ENCODE measurements at regions not wholly inside any gene's neighbourhood (a gene's known extent, or its start where the extent isn't known, plus 50 kb on each side); places are given as distances from the start of the nearest gene placed in this dataset.

DNA sequence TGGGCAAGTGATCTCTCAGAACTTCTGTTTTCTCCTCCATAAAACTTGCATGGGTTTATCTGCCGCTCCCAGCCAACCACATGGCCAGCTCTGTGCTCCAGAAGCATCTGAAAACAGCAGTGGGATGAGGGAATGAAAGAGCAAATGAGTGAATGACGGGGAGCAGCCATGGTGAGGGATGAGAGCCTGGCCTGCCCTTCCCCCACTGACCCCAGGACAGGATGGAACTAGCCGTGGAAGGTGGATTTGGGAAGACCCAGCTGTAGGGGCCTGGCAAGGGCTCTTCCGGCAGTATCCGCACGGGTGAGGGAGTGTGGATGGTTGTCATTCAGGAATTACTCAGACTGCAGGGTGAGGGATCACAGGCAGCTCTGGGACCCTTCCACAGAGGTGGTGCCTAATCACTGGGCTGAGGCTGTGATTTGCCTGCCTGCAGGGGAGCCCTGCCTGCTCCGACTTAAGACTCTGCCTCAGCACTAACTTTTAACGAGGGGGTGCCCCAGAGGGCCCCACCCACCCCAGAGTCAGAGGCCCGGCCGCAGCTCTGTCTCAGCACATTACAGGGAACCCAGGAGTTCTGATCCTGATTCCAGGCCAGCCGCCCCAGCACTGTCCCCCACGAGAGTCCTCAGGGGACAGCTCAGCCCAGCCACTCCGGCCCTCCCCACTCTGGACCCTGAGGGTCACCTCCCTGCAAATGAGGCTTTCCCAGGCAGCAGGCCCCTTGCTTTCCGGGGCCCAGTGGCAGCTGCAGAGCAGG lies 136.8 kb upstream of the C14orf180 start:
- DNase-seq (ENCODE audit: extremely low read depth in 1 of 4, low spot score in 3 of 4) = no peak
- no TSS peak for BruUV-seq (replicated peaks)

More for the DNA sequence above, 136.8 kb upstream of the C14orf180 start:
- FAIRE-seq (no peak), ATAC-seq (no peak; the same call in 2 of the 3 replicates)
- WGBS (ENCODE audit: insufficient coverage, low coverage, missing lambda C conversion rate) = 5% methylated on average over 7 of the region's 14 CpGs
- Histone ChIP-seq H3K9me3 (replicated peaks; ENCODE audit: control insufficient read depth, insufficient read depth, low read depth, low read length) (no peaks in the 10 kb centered on the region), H3K27me3 (ENCODE audit: control insufficient read depth in 2 of 2, insufficient read depth in 2 of 2, low read length in 2 of 2) (peaks cover 0 to 6% of the 10 kb centered on the region in 2 experiments; a peak in 3 of 5 replicates), H4K20me1 (replicated peaks; ENCODE audit: control insufficient read depth, insufficient read depth, low read length) (no peaks in the 10 kb centered on the region), H3K27ac (ENCODE audit: extremely low read depth, low read depth, low read length) (no peak overlapping the region), H3K4me2 (ENCODE audit: insufficient read depth, low read length) (no peak overlapping the region), H3K4me3 (no peak overlapping the region), H3K9me1 (ENCODE audit: control insufficient read depth, insufficient read depth, low read length) (no peaks in the 10 kb centered on the region), H3K9ac (ENCODE audit: insufficient read depth in 1 of 2, low read depth in 2 of 2, low read length in 2 of 2) (no peak overlapping the region), H2AFZ (ENCODE audit: low read depth, low read length) (no peak overlapping the region), H3K4me1 (replicated peaks in 1 of 2; ENCODE audit: control insufficient read depth in 2 of 2, insufficient read depth in 2 of 2, low read length in 2 of 2) (no peaks in the 10 kb centered on the region), H3K79me2 (ENCODE audit: control insufficient read depth, insufficient read depth, low read length) (no peaks in the 10 kb centered on the region), H3K36me3 (ENCODE audit: control insufficient read depth, insufficient read depth, low read length) (no peaks in the 10 kb centered on the region)
- in situ Hi-C loops (cut with MboI) (no loop called here), intact Hi-C loops (cut with micrococcal nuclease) (no loop called here)
- TF ChIP-seq ZBTB8A (IDR thresholded peaks at IDR 0.05; ENCODE audit: partially characterized antibody) = no peak
- TF ChIP-seq HDAC8 (tag; IDR thresholded peaks at IDR 0.05) = no peak
- no peak for TF ChIP-seq ARHGAP35 (IDR thresholded peaks at IDR 0.05; ENCODE audit: partially characterized antibody)
- TF ChIP-seq ZNF75A (CRISPR knock-in tag; IDR thresholded peaks at IDR 0.05) = no peak
- TF ChIP-seq POLR2H (tag; IDR thresholded peaks at IDR 0.05; ENCODE audit: low read depth) = no peak
- TF ChIP-seq HMGN3 (IDR thresholded peaks at IDR 0.05; ENCODE audit: borderline replicate concordance, extremely low read depth, insufficient read length, low read depth, low read length) = no peak
- TF ChIP-seq, protein P1, sequence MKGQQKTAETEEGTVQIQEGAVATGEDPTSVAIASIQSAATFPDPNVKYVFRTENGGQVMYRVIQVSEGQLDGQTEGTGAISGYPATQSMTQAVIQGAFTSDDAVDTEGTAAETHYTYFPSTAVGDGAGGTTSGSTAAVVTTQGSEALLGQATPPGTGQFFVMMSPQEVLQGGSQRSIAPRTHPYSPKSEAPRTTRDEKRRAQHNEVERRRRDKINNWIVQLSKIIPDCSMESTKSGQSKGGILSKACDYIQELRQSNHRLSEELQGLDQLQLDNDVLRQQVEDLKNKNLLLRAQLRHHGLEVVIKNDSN (CRISPR knock-in tag; IDR thresholded peaks at IDR 0.05) = no peak
- TF ChIP-seq WHSC1 (IDR thresholded peaks at IDR 0.05; ENCODE audit: low read length) = no peak
- TF ChIP-seq ZNF324 (CRISPR knock-in tag; IDR thresholded peaks at IDR 0.05) = no peak
- no peak for TF ChIP-seq POU5F1 (IDR thresholded peaks at IDR 0.05; ENCODE audit: borderline replicate concordance, low read depth, low read length, partially characterized antibody)
- no peak for TF ChIP-seq ZNF134 (CRISPR knock-in tag; conservative IDR thresholded peaks at IDR 0.05)
- no peak for TF ChIP-seq ZNF764 (CRISPR knock-in tag; IDR thresholded peaks at IDR 0.05; ENCODE audit: low read depth)
- no peak for TF ChIP-seq ZNF778 (CRISPR knock-in tag; IDR thresholded peaks at IDR 0.05)
- no peak for TF ChIP-seq KDM2B (CRISPR knock-in tag; IDR thresholded peaks at IDR 0.05)
- TF ChIP-seq EZH2 (IDR thresholded peaks at IDR 0.05; ENCODE audit: borderline replicate concordance, low read depth, low read length) = no peak
- TF ChIP-seq ZNF668 (CRISPR knock-in tag; IDR thresholded peaks at IDR 0.05) = no peak
- no peak for TF ChIP-seq NFE2L1 (tag; IDR thresholded peaks at IDR 0.05; ENCODE audit: borderline replicate concordance, low read depth)
- no peak for TF ChIP-seq ETV1 (tag; conservative IDR thresholded peaks at IDR 0.05; ENCODE audit: low read depth)
- TF ChIP-seq ZNF830 (CRISPR knock-in tag; IDR thresholded peaks at IDR 0.05) = no peak
- TF ChIP-seq, protein P2, sequence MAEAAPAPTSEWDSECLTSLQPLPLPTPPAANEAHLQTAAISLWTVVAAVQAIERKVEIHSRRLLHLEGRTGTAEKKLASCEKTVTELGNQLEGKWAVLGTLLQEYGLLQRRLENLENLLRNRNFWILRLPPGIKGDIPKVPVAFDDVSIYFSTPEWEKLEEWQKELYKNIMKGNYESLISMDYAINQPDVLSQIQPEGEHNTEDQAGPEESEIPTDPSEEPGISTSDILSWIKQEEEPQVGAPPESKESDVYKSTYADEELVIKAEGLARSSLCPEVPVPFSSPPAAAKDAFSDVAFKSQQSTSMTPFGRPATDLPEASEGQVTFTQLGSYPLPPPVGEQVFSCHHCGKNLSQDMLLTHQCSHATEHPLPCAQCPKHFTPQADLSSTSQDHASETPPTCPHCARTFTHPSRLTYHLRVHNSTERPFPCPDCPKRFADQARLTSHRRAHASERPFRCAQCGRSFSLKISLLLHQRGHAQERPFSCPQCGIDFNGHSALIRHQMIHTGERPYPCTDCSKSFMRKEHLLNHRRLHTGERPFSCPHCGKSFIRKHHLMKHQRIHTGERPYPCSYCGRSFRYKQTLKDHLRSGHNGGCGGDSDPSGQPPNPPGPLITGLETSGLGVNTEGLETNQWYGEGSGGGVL (CRISPR knock-in tag; IDR thresholded peaks at IDR 0.05) = no peak
- CTCF ChIA-PET (ENCODE audit: low intra/inter-chr PET ratio) = interaction anchor here (0.6 kb wide), 1 partner anchor 912 kb away, joined by 3 read pairs; no protein-coding TSS in a partner anchor
- POLR2A ChIA-PET = no interaction called here

All from K562 (cell line).